Gastroesophageal sphincter (tissue), 3 donors: ENCODE measurements at regions not wholly inside any gene's neighbourhood (a gene's known extent, or its start where the extent isn't known, plus 50 kb on each side); places are given as distances from the start of the nearest gene placed in this dataset.

ENCODE experiments used
- EP300 ChIP-seq: sonication (generic); formaldehyde crosslinking; IDR thresholded peaks from one replicate; pipeline ENCODE4 v1.6.1; 2017; ENCODE audit warnings: antibody characterized with exemption, mild to moderate bottlenecking
- POLR2A ChIP-seq, 2 donors: fragments of 450-650 bp; IDR thresholded peaks; one replicate each; pipeline ENCODE4 v1.6.1; 2017; ENCODE audit warnings: antibody characterized with exemption in 2 of 2, mild to moderate bottlenecking in 2 of 2, moderate library complexity in 1 of 2
- TF ChIP-seq, protein P1 (sequence below), 4 experiments: fragments of 200-600 bp in 2 of 4; fragments of 450-650 bp in 2 of 4; sonication (generic) in 1 of 4; IDR thresholded peaks; one replicate each; pipeline ENCODE4 v1.5.1; 2017 to 2019; ENCODE audit warnings: antibody characterized with exemption in 4 of 4, mild to moderate bottlenecking in 2 of 4, moderate library complexity in 2 of 4

GRCh38 chr18:24862201-24862816 is 401.9 kb downstream of the HRH4 start:
- TF ChIP-seq, protein P1, sequence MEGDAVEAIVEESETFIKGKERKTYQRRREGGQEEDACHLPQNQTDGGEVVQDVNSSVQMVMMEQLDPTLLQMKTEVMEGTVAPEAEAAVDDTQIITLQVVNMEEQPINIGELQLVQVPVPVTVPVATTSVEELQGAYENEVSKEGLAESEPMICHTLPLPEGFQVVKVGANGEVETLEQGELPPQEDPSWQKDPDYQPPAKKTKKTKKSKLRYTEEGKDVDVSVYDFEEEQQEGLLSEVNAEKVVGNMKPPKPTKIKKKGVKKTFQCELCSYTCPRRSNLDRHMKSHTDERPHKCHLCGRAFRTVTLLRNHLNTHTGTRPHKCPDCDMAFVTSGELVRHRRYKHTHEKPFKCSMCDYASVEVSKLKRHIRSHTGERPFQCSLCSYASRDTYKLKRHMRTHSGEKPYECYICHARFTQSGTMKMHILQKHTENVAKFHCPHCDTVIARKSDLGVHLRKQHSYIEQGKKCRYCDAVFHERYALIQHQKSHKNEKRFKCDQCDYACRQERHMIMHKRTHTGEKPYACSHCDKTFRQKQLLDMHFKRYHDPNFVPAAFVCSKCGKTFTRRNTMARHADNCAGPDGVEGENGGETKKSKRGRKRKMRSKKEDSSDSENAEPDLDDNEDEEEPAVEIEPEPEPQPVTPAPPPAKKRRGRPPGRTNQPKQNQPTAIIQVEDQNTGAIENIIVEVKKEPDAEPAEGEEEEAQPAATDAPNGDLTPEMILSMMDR (IDR thresholded peaks at IDR 0.05): no peak
- TF ChIP-seq EP300 (no peak), POLR2A (IDR thresholded peaks at IDR 0.05) (no peak)
